ENCODE measurements at regions not wholly inside any gene's neighbourhood (a gene's known extent, or its start where the extent isn't known, plus 50 kb on each side); places are given as distances from the start of the nearest gene placed in this dataset.
A peak's percentile ranks its signal among the peaks of the same experiment; 100 is the strongest.

DNA sequence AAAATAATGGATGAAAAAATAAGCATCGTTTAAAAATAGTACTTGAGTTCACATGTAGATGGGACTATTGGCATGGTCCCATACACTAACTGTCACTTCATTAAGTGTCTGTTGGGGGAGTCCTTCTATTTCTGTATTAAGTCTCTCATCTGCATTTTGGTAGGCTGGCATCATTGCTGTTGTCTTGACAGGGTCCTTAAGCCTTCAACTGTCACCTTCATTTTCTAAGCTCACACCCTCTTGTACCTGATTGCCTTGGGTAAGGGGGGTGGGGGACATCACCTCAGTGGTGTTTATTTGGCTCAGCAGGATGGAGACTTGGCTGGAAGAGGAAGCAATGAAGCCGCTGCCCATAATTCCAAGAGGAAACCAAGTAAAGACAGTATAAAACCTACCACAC lies 202.0 kb upstream of the VEPH1 start (continued):
- TF ChIP-seq, protein P1, sequence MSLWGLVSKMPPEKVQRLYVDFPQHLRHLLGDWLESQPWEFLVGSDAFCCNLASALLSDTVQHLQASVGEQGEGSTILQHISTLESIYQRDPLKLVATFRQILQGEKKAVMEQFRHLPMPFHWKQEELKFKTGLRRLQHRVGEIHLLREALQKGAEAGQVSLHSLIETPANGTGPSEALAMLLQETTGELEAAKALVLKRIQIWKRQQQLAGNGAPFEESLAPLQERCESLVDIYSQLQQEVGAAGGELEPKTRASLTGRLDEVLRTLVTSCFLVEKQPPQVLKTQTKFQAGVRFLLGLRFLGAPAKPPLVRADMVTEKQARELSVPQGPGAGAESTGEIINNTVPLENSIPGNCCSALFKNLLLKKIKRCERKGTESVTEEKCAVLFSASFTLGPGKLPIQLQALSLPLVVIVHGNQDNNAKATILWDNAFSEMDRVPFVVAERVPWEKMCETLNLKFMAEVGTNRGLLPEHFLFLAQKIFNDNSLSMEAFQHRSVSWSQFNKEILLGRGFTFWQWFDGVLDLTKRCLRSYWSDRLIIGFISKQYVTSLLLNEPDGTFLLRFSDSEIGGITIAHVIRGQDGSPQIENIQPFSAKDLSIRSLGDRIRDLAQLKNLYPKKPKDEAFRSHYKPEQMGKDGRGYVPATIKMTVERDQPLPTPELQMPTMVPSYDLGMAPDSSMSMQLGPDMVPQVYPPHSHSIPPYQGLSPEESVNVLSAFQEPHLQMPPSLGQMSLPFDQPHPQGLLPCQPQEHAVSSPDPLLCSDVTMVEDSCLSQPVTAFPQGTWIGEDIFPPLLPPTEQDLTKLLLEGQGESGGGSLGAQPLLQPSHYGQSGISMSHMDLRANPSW (CRISPR knock-in tag; IDR thresholded peaks at IDR 0.05) = no peak
- TF ChIP-seq TBL1XR1 (IDR thresholded peaks at IDR 0.05; ENCODE audit: low read length in 2 of 2) = no peak

DNA sequence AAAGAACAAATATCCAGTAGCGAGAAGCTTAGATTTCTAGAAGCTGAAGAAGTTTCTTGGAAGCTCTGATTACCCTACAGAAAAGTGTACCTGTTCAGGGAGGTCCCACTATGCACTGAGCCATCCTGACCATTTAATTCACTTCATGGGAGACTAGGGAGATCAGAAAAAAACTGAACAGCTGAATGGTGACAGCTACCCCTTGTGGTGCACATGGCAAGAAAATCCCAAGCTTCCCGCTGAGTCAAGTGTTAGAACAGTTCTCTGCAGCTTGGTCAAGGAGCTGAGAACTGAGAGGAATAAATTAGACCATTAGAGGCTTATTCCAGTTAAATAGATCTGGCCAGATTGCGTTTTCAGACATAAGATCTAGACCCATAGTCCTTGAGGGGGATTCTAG lies 197.2 kb upstream of the VEPH1 start:
- Histone ChIP-seq H3K9me3 (replicated peaks; ENCODE audit: control insufficient read depth, insufficient read depth, low read depth, low read length) (no peaks in the 10 kb centered on the region), H3K4me3 (no peak overlapping the region), H3K4me2 (ENCODE audit: insufficient read depth, low read length) (no peak overlapping the region), H3K4me1 (replicated peaks in 1 of 2; ENCODE audit: control insufficient read depth in 2 of 2, insufficient read depth in 2 of 2, low read length in 2 of 2) (no peaks in the 10 kb centered on the region), H3K9ac (ENCODE audit: insufficient read depth in 1 of 2, low read depth in 2 of 2, low read length in 2 of 2) (no peak overlapping the region), H3K79me2 (ENCODE audit: control insufficient read depth, insufficient read depth, low read length) (no peaks in the 10 kb centered on the region), H3K27me3 (ENCODE audit: control insufficient read depth in 2 of 2, insufficient read depth in 2 of 2, low read length in 2 of 2) (no peaks in the 10 kb centered on the region; a peak in 1 of 5 replicates), H3K36me3 (ENCODE audit: control insufficient read depth, insufficient read depth, low read length) (no peaks in the 10 kb centered on the region), H2AFZ (ENCODE audit: low read depth, low read length) (no peak overlapping the region), H3K9me1 (ENCODE audit: control insufficient read depth, insufficient read depth, low read length) (no peaks in the 10 kb centered on the region), H3K27ac (ENCODE audit: extremely low read depth, low read depth, low read length) (no peak overlapping the region), H4K20me1 (replicated peaks; ENCODE audit: control insufficient read depth, insufficient read depth, low read length) (no peaks in the 10 kb centered on the region)
- TF ChIP-seq, protein P2, sequence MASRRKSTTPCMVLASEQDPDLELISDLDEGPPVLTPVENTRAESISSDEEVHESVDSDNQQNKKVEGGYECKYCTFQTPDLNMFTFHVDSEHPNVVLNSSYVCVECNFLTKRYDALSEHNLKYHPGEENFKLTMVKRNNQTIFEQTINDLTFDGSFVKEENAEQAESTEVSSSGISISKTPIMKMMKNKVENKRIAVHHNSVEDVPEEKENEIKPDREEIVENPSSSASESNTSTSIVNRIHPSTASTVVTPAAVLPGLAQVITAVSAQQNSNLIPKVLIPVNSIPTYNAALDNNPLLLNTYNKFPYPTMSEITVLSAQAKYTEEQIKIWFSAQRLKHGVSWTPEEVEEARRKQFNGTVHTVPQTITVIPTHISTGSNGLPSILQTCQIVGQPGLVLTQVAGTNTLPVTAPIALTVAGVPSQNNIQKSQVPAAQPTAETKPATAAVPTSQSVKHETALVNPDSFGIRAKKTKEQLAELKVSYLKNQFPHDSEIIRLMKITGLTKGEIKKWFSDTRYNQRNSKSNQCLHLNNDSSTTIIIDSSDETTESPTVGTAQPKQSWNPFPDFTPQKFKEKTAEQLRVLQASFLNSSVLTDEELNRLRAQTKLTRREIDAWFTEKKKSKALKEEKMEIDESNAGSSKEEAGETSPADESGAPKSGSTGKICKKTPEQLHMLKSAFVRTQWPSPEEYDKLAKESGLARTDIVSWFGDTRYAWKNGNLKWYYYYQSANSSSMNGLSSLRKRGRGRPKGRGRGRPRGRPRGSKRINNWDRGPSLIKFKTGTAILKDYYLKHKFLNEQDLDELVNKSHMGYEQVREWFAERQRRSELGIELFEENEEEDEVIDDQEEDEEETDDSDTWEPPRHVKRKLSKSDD (conservative IDR thresholded peaks at IDR 0.05; ENCODE audit: low read length) = no peak
- TF ChIP-seq, protein P3, sequence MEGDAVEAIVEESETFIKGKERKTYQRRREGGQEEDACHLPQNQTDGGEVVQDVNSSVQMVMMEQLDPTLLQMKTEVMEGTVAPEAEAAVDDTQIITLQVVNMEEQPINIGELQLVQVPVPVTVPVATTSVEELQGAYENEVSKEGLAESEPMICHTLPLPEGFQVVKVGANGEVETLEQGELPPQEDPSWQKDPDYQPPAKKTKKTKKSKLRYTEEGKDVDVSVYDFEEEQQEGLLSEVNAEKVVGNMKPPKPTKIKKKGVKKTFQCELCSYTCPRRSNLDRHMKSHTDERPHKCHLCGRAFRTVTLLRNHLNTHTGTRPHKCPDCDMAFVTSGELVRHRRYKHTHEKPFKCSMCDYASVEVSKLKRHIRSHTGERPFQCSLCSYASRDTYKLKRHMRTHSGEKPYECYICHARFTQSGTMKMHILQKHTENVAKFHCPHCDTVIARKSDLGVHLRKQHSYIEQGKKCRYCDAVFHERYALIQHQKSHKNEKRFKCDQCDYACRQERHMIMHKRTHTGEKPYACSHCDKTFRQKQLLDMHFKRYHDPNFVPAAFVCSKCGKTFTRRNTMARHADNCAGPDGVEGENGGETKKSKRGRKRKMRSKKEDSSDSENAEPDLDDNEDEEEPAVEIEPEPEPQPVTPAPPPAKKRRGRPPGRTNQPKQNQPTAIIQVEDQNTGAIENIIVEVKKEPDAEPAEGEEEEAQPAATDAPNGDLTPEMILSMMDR (IDR thresholded peaks at IDR 0.05 in 2 of 3, conservative IDR thresholded peaks at IDR 0.05 in 1 of 3; ENCODE audit: insufficient read depth in 2 of 3, low read depth in 1 of 3, low read length in 3 of 3) = peak in 2 of 3 experiments; percentile 19 to 26; a peak in 1 of 6 replicates
- TF ChIP-seq RAD21 (CRISPR knock-in tag; conservative IDR thresholded peaks at IDR 0.05 in 1 of 2, IDR thresholded peaks at IDR 0.05 in 1 of 2) = peak in 1 of 2 experiments; percentile 37; a peak in 2 of 4 replicates
- TF ChIP-seq MAFG (tag; conservative IDR thresholded peaks at IDR 0.05) = no peak
- POLR2A ChIA-PET = no interaction called here
- CTCF ChIA-PET (ENCODE audit: low intra/inter-chr PET ratio) = no interaction called here
- DNase-seq (ENCODE audit: extremely low read depth in 1 of 4, low spot score in 3 of 4) = peak in 1 of 4 experiments; percentile 4
- intact Hi-C loops (cut with micrococcal nuclease) (no loop called here), in situ Hi-C loops (cut with MboI) (no loop called here)
- no TSS peak for BruUV-seq (replicated peaks)
- ATAC-seq = no peak
- WGBS (ENCODE audit: insufficient coverage, low coverage, missing lambda C conversion rate) = 0% methylated on average over 3 of the region's 3 CpGs
- FAIRE-seq = no peak
